ENCODE measurements at regions not wholly inside any gene's neighbourhood (a gene's known extent, or its start where the extent isn't known, plus 50 kb on each side); places are given as distances from the start of the nearest gene placed in this dataset.
"Not testable (repeated sequence)": the region's sequence is repeated elsewhere in the genome, so short reads cannot be mapped to it uniquely, and the experiment has no call there.

DNA sequence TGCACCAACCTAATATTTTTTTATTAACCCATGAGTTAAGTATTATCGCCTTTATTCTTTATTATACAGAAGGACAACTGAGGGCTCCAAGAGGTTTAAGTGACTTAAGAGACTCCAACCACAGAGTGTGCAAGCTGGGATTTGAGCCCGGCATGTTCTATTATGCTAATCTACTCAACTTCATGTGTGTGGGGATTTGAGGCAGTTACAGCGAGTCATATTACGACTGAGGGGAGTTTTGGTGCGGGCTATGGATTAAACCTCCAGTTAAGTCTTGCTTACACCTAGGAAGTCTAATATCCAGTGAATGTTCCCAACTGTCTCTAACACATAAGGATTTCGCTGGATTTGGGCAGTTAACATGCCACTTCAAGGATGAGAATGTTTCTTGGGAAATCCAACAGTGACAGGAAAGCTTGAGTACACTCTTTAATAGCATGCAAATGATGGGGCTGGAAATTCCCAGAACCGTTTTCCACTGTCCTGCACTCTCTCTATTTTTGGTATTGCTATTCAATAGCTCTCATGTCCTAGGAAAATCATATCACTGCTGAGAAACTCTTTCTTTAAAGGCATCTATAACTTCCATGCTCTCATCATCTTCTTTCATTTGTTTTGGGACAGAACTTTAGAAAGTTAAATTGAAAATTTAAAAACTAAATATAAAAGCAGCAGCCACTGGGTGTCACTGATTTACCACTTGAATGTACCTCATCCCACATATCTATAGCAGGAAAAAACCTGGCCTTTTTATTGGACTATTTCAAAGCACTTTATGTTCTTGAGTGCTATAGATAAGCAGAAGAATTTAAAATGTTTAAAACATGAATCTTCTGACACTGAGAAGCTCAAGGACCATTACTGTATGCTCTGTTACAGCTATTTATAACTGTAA, 165.1 kb upstream of the TTC29 start:
- H3K27me3 ChIP-seq (ENCODE audit: control insufficient read depth in 1 of 2, insufficient read depth in 2 of 2, low read length in 2 of 2): peaks cover 0 to 2% of the 10 kb centered on the region in 2 experiments
- peaks cover 6% of the 10 kb centered on the region for H3K27me3 Mint-ChIP-seq
- H3K27ac ChIP-seq (ENCODE audit: low read depth in 1 of 2, low read length in 2 of 2): no peak overlapping the region
- DNase-seq: no peak
- CTCF ChIA-PET: interaction anchor here (1.2 kb wide), 1 partner anchor 19 kb away, joined by 3 read pairs; no protein-coding TSS in a partner anchor
- H3K27ac Mint-ChIP-seq: no peak overlapping the region
- TF ChIP-seq, protein P1, sequence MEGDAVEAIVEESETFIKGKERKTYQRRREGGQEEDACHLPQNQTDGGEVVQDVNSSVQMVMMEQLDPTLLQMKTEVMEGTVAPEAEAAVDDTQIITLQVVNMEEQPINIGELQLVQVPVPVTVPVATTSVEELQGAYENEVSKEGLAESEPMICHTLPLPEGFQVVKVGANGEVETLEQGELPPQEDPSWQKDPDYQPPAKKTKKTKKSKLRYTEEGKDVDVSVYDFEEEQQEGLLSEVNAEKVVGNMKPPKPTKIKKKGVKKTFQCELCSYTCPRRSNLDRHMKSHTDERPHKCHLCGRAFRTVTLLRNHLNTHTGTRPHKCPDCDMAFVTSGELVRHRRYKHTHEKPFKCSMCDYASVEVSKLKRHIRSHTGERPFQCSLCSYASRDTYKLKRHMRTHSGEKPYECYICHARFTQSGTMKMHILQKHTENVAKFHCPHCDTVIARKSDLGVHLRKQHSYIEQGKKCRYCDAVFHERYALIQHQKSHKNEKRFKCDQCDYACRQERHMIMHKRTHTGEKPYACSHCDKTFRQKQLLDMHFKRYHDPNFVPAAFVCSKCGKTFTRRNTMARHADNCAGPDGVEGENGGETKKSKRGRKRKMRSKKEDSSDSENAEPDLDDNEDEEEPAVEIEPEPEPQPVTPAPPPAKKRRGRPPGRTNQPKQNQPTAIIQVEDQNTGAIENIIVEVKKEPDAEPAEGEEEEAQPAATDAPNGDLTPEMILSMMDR (IDR thresholded peaks at IDR 0.05): no peak
- no peaks in the 10 kb centered on the region for H3K36me3 ChIP-seq (ENCODE audit: insufficient read depth, low read length)
- intact Hi-C loops (cut with DNase I, micrococcal nuclease): no loop called here
- POLR2A ChIA-PET: no interaction called here
- no peaks in the 10 kb centered on the region for H3K36me3 Mint-ChIP-seq (ENCODE audit: low read depth)
- ATAC-seq (ENCODE audit: poor library complexity): no peak
- H3K9me3 ChIP-seq (ENCODE audit: control insufficient read depth in 1 of 2, insufficient read depth in 1 of 2, low read length in 2 of 2): peaks cover 0 to 6% of the 10 kb centered on the region in 2 experiments
- no peak overlapping the region for H3K4me3 Mint-ChIP-seq
- H3K9me3 Mint-ChIP-seq: peaks cover 4% of the 10 kb centered on the region
- no peaks in the 10 kb centered on the region for H3K4me1 ChIP-seq (ENCODE audit: insufficient read depth, low read length)
- H3K4me3 ChIP-seq (ENCODE audit: low read length): no peak overlapping the region
- H3K4me1 Mint-ChIP-seq (ENCODE audit: low read depth): no peaks in the 10 kb centered on the region

DNA sequence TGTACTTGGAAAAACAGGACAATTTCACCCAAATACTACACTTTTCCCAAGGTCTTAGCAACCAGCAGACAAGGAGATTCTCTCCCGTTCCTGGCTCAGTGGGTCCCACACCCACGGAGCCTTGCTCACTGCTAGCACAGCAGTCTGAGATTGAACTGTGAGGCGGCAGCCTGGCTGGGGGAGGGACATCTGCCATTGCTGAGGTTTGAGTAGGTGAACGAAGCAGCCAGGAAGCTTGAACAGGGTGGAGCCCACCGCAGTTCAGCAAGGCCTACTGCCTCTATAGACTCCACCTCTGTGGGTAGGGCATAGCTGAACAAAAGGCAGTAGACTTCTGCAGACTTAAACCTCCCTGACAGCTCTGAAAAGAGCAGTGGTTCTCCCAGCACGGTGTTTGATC, 166.5 kb upstream of the TTC29 start:
- H3K27ac Mint-ChIP-seq; H3K36me3 Mint-ChIP-seq (ENCODE audit: low read depth); H3K4me3 ChIP-seq (ENCODE audit: low read length); ATAC-seq (ENCODE audit: poor library complexity); H3K27me3 ChIP-seq (ENCODE audit: control insufficient read depth in 1 of 2, insufficient read depth in 2 of 2, low read length in 2 of 2); H3K27me3 Mint-ChIP-seq; POLR2A ChIA-PET; H3K27ac ChIP-seq (ENCODE audit: low read depth in 1 of 2, low read length in 2 of 2); H3K4me1 ChIP-seq (ENCODE audit: insufficient read depth, low read length); H3K4me1 Mint-ChIP-seq (ENCODE audit: low read depth); H3K36me3 ChIP-seq (ENCODE audit: insufficient read depth, low read length); H3K9me3 ChIP-seq (ENCODE audit: control insufficient read depth in 1 of 2, insufficient read depth in 1 of 2, low read length in 2 of 2); intact Hi-C loops (cut with DNase I, micrococcal nuclease); DNase-seq; H3K9me3 Mint-ChIP-seq; H3K4me3 Mint-ChIP-seq: not testable (repeated sequence)
- CTCF ChIA-PET: interaction anchor here (1.3 kb wide), 1 partner anchor 15 kb away, joined by 3 read pairs; no protein-coding TSS in a partner anchor

DNA sequence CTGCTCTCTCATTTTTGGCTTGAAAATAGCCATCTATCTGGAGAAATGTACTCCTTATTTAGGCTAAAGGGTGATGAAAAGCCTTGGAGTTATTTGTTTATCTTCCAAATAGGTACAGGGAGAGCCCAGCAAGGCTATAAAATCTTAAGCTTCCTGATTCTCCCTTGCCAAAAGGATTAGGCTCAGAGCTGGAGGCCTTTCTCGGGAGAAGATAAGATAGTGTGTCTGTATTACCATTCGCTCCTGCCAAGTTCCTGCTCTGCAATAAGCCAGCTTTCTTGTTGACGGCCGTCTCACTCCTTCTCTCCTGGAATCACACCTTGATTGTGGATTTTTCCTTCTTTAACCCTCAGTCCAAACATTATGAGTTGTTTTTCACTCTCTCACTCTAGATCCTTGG, 171.8 kb upstream of the TTC29 start:
- Histone ChIP-seq H3K4me3 (ENCODE audit: low read length) (no peak overlapping the region), H3K9me3 (ENCODE audit: control insufficient read depth in 1 of 2, insufficient read depth in 1 of 2, low read length in 2 of 2) (peaks cover 0 to 6% of the 10 kb centered on the region in 2 experiments), H3K27me3 (ENCODE audit: control insufficient read depth in 1 of 2, insufficient read depth in 2 of 2, low read length in 2 of 2) (no peaks in the 10 kb centered on the region), H3K27ac (ENCODE audit: low read depth in 1 of 2, low read length in 2 of 2) (no peak overlapping the region), H3K4me1 (ENCODE audit: insufficient read depth, low read length) (no peaks in the 10 kb centered on the region), H3K36me3 (ENCODE audit: insufficient read depth, low read length) (no peaks in the 10 kb centered on the region)
- no peaks in the 10 kb centered on the region for H3K4me1 Mint-ChIP-seq (ENCODE audit: low read depth)
- no peaks in the 10 kb centered on the region for H3K36me3 Mint-ChIP-seq (ENCODE audit: low read depth)
- TF ChIP-seq, protein P1 (IDR thresholded peaks at IDR 0.05): no peak
- H3K4me3 Mint-ChIP-seq: no peak overlapping the region
- DNase-seq (no peak), ATAC-seq (ENCODE audit: poor library complexity) (no peak)
- H3K9me3 Mint-ChIP-seq: peaks cover 4% of the 10 kb centered on the region
- POLR2A ChIA-PET: no interaction called here
- no peak overlapping the region for H3K27ac Mint-ChIP-seq
- CTCF ChIA-PET: no interaction called here
- H3K27me3 Mint-ChIP-seq: peaks cover 4% of the 10 kb centered on the region
- intact Hi-C loops (cut with DNase I, micrococcal nuclease): no loop called here
